Tibial nerve (tissue), 4 donors: ENCODE measurements at regions not wholly inside any gene's neighbourhood (a gene's known extent, or its start where the extent isn't known, plus 50 kb on each side); places are given as distances from the start of the nearest gene placed in this dataset.

Experiments used
- DNase-seq, 2 donors: peaks; one replicate each; pipeline ENCODE4 v3.0.0-alpha.2; 2019; ENCODE audit warnings: low spot score in 2 of 2
- H3K27ac ChIP-seq, 4 donors: fragments of 200-600 bp; sonication (generic) in 3 of 4; one replicate each; pipeline ENCODE4 v1.5.1; 2017 to 2019; ENCODE audit warnings: mild to moderate bottlenecking in 1 of 4
- H3K27me3 ChIP-seq, 2 donors: fragments of 200-600 bp; sonication (generic) in 1 of 2; one replicate each; pipeline versions ENCODE4 v1.5.1 to v1.6.0; 2017 to 2019
- H3K36me3 ChIP-seq, 3 donors: fragments of 200-600 bp; sonication (generic); one replicate each; pipeline ENCODE4 v1.5.1; 2018 to 2019
- H3K4me1 ChIP-seq, 4 donors: fragments of 200-600 bp; sonication (generic) in 3 of 4; one replicate each; pipeline ENCODE4 v1.5.1; 2017 to 2019
- H3K4me3 ChIP-seq, 4 donors: fragments of 200-600 bp; sonication (generic) in 3 of 4; one replicate each; pipeline ENCODE4 v1.5.1; 2017 to 2019; ENCODE audit warnings: mild to moderate bottlenecking in 1 of 4, moderate library complexity in 1 of 4
- H3K9me3 ChIP-seq, 4 donors: fragments of 200-600 bp; sonication (generic) in 3 of 4; one replicate each; pipeline ENCODE4 v1.5.1; 2017 to 2019
- EP300 ChIP-seq, 2 donors: sonication (generic); formaldehyde crosslinking; IDR thresholded peaks; one replicate each; pipeline ENCODE4 v1.6.1; 2017; ENCODE audit warnings: antibody characterized with exemption in 2 of 2, mild to moderate bottlenecking in 1 of 2
- POLR2A ChIP-seq, 2 donors: fragments of 450-650 bp; IDR thresholded peaks; one replicate each; pipeline ENCODE4 v1.6.1; 2017; ENCODE audit warnings: antibody characterized with exemption in 2 of 2, mild to moderate bottlenecking in 2 of 2, moderate library complexity in 2 of 2
- WGBS, 2 donors: methylation state at CpG; one replicate each; pipeline ENCODE4 v1.1.5; 2018; 5-methylcytosine and 5-hydroxymethylcytosine counted together
- TF ChIP-seq, protein P1 (sequence below), 5 experiments: fragments of 200-600 bp in 3 of 5; fragments of 450-650 bp in 2 of 5; sonication (generic) in 3 of 5; IDR thresholded peaks; one replicate each; pipeline ENCODE4 v1.5.1; 2016 to 2019; ENCODE audit warnings: antibody characterized with exemption in 5 of 5, mild to moderate bottlenecking in 3 of 5, moderate library complexity in 2 of 5

DNA sequence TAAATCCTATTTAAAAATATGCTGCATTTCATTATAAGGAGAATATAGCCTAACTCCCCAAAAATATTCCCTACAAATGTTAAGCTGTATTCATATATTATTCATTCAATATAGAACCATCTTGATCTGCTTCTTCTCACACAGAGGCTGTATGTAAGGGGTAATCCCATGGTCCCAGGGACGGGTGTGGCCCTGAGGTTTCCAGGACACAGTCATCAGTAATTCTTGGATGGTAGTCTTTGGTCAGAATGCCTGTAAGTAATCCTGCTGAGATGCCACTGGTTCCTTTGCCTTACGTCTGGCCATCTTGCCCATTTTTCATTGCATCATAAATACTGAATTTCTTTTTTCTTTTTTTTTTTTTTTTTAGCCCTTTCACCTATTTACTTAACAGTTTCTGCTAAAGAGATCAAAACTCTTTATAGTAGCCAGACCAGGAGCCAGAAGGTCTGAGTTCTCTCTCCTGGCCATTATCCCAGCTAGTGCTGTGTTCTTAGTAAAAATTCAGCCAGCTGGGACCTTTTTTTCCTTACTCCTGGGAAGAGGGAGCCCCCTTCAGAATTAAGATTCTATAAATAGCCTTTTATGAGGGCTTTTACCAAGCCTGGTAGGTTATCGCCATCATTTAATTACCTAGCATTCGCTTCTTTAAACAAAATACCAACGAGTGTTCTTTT lies 134.9 kb downstream of the SOX11 start:
- no peak for DNase-seq
- TF ChIP-seq, protein P1, sequence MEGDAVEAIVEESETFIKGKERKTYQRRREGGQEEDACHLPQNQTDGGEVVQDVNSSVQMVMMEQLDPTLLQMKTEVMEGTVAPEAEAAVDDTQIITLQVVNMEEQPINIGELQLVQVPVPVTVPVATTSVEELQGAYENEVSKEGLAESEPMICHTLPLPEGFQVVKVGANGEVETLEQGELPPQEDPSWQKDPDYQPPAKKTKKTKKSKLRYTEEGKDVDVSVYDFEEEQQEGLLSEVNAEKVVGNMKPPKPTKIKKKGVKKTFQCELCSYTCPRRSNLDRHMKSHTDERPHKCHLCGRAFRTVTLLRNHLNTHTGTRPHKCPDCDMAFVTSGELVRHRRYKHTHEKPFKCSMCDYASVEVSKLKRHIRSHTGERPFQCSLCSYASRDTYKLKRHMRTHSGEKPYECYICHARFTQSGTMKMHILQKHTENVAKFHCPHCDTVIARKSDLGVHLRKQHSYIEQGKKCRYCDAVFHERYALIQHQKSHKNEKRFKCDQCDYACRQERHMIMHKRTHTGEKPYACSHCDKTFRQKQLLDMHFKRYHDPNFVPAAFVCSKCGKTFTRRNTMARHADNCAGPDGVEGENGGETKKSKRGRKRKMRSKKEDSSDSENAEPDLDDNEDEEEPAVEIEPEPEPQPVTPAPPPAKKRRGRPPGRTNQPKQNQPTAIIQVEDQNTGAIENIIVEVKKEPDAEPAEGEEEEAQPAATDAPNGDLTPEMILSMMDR (IDR thresholded peaks at IDR 0.05): no peak
- TF ChIP-seq EP300 (IDR thresholded peaks at IDR 0.05): no peak
- TF ChIP-seq POLR2A (IDR thresholded peaks at IDR 0.05): no peak
- Histone ChIP-seq H3K4me3 (no peak overlapping the region), H3K27me3 (no peaks in the 10 kb centered on the region), H3K9me3 (peaks cover 0 to 11% (median 0%) of the 10 kb centered on the region in 4 donors), H3K4me1 (no peaks in the 10 kb centered on the region), H3K36me3 (no peaks in the 10 kb centered on the region), H3K27ac (no peak overlapping the region)
- WGBS, 2 donors: 44 to 46% methylated on average over 5 of the region's 5 CpGs

DNA sequence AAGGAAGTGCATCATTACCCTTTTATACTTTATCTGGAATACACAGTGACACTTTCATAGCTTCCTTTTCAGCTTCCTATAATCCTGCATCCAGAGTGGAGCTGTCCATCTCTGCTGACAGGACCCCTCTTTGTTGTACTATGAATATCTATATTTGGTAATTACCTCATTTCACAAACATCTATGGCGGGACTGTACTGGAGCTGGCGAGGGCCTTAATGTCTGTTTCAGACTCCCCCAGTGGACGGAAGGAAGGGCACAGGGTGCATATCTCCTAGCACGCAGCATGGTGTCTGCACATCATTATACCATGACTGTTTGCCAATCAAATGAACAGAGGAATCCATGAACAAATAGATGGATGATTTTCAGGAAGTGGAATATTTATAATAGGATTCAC lies 142.3 kb downstream of the SOX11 start:
- 31 to 37% methylated on average over 4 of the region's 4 CpGs for WGBS, 2 donors
- H3K4me1 ChIP-seq: no peaks in the 10 kb centered on the region

DNA sequence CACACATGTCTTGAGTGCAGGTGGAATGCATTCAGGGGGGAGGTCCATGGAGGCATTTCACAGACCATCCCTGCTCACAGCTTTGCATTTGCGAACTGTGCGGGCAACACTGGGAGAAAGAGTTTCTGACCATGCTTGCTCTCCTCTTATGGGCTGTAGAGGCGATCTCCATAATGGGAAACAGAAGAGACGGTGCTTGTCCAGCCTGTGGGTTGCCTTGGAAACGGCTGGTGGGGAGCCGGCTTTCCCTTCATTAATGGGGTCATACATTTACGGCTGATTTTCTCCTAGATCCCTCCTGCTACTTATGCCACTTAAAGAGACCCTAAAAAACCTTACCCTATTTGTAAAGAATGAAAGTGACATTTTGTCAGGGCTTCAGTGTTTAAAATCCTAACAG lies 147.4 kb downstream of the SOX11 start:
- WGBS, 2 donors: 21 to 25% methylated on average over 7 of the region's 7 CpGs
- Histone ChIP-seq H3K27ac (no peak overlapping the region), H3K9me3 (no peaks in the 10 kb centered on the region), H3K4me3 (no peak overlapping the region), H3K4me1 (no peaks in the 10 kb centered on the region), H3K36me3 (no peaks in the 10 kb centered on the region), H3K27me3 (no peaks in the 10 kb centered on the region)
- DNase-seq: no peak
- TF ChIP-seq, protein P1 (IDR thresholded peaks at IDR 0.05): no peak
- TF ChIP-seq POLR2A (IDR thresholded peaks at IDR 0.05): no peak

More for the DNA sequence above, 142.3 kb downstream of the SOX11 start:
- Histone ChIP-seq H3K36me3 (no peaks in the 10 kb centered on the region), H3K27ac (no peak overlapping the region), H3K4me3 (no peak overlapping the region), H3K9me3 (no peaks in the 10 kb centered on the region), H3K27me3 (no peaks in the 10 kb centered on the region)
- TF ChIP-seq POLR2A (IDR thresholded peaks at IDR 0.05) (no peak), EP300 (IDR thresholded peaks at IDR 0.05) (no peak)
- TF ChIP-seq, protein P1 (IDR thresholded peaks at IDR 0.05): no peak
- DNase-seq: no peak

DNA sequence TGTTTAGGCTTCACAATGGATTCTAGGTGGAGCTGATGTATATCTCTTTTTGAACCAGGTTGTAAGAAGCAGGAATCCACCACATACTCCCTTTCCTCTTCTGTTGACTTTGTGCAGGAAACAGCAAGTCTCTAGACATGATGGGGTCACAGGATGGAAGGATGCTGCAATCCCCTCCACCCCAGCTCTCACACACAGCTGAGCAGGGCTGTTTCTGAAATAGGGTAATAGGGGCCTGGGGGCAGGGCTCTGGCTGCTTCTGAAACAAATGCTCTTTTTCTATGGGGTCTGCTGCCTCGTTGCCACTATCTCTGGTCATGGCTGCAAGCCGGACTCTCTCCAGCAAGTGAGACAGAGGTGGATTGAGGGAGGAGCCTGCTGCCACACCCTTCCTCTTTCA lies 148.9 kb downstream of the SOX11 start:
- 47 to 58% methylated on average over 2 of the region's 2 CpGs for WGBS, 2 donors
- Histone ChIP-seq H3K27me3 (no peaks in the 10 kb centered on the region), H3K9me3 (no peaks in the 10 kb centered on the region), H3K27ac (no peak overlapping the region), H3K36me3 (no peaks in the 10 kb centered on the region), H3K4me1 (no peaks in the 10 kb centered on the region), H3K4me3 (no peak overlapping the region)
- no peak for TF ChIP-seq POLR2A (IDR thresholded peaks at IDR 0.05)
- TF ChIP-seq, protein P1 (IDR thresholded peaks at IDR 0.05): no peak
- no peak for TF ChIP-seq EP300 (IDR thresholded peaks at IDR 0.05)
- DNase-seq: no peak

- Histone ChIP-seq H3K4me1 (no peaks in the 10 kb centered on the region), H3K27ac (no peak overlapping the region), H3K27me3 (no peaks in the 10 kb centered on the region), H3K4me3 (no peak overlapping the region), H3K36me3 (no peaks in the 10 kb centered on the region), H3K9me3 (no peaks in the 10 kb centered on the region)
- TF ChIP-seq POLR2A (IDR thresholded peaks at IDR 0.05) (no peak), EP300 (IDR thresholded peaks at IDR 0.05) (no peak)
- TF ChIP-seq, protein P1 (IDR thresholded peaks at IDR 0.05): no peak
- DNase-seq: no peak
- WGBS, 2 donors: 93 to 97% methylated on average over 14 of the region's 14 CpGs
Measured at GRCh38 chr2:5842326-5842725, 150.1 kb downstream of the SOX11 start.
